GM23338 (cell line): ENCODE measurements at regions not wholly inside any gene's neighbourhood (a gene's known extent, or its start where the extent isn't known, plus 50 kb on each side); places are given as distances from the start of the nearest gene placed in this dataset.

Source experiments
- ATAC-seq: fragments of 200-7000 bp; cut with Tn5 transposase; 3 replicates; pipeline ENCODE4 v1.9.1; 2020
- DNase-seq: peaks from one replicate; pipeline ENCODE4 v3.0.0-alpha.2; 2015; ENCODE audit warnings: low spot score
- H2AFZ ChIP-seq: fragments of 200-600 bp; sonication (generic); 2 replicates; pipeline ENCODE4 v1.8.0; 2016; ENCODE audit warnings: antibody characterized with exemption, mild to moderate bottlenecking, moderate library complexity
- H3F3A ChIP-seq: fragments of 200-600 bp; sonication (generic); replicated peaks from 2 replicates; pipeline ENCODE4 v1.8.0; 2017; ENCODE audit warnings: antibody characterized with exemption, mixed run types, low read depth
- H3K27ac ChIP-seq: fragments of 200-600 bp; sonication (generic); 2 replicates; pipeline ENCODE4 v1.6.1; 2016; ENCODE audit warnings: low read depth
- H3K27me3 ChIP-seq: fragments of 200-600 bp; sonication (generic); 2 replicates; pipeline ENCODE4 v1.8.0; 2016; ENCODE audit warnings: mild to moderate bottlenecking, mixed run types, moderate library complexity; ENCODE audit not compliant: insufficient read depth
- H3K36me3 ChIP-seq: fragments of 200-600 bp; sonication (generic); 2 replicates; pipeline ENCODE4 v1.8.0; 2016; ENCODE audit warnings: mild to moderate bottlenecking; ENCODE audit not compliant: insufficient read depth
- H3K4me1 ChIP-seq: fragments of 200-600 bp; sonication (generic); 2 replicates; pipeline ENCODE4 v1.8.0; 2016; ENCODE audit warnings: mild to moderate bottlenecking, moderate library complexity; ENCODE audit not compliant: insufficient read depth
- H3K4me2 ChIP-seq: fragments of 200-600 bp; sonication (generic); 2 replicates; pipeline ENCODE4 v1.7.1; 2017; ENCODE audit warnings: mixed run types
- H3K4me3 ChIP-seq: fragments of 200-600 bp; sonication (generic); 2 replicates; pipeline ENCODE4 v1.6.1; 2016; ENCODE audit warnings: mixed run types
- H3K79me2 ChIP-seq: fragments of 200-600 bp; sonication (generic); replicated peaks from 2 replicates; pipeline ENCODE4 v1.8.0; 2017; ENCODE audit warnings: mild to moderate bottlenecking; ENCODE audit not compliant: insufficient read depth
- H3K9me2 ChIP-seq: fragments of 200-600 bp; sonication (generic); 2 replicates; pipeline ENCODE4 v1.8.0; 2017; ENCODE audit not compliant: insufficient read depth
- H4K20me1 ChIP-seq: fragments of 200-600 bp; sonication (generic); replicated peaks from 2 replicates; pipeline ENCODE4 v1.8.0; 2017; ENCODE audit warnings: mild to moderate bottlenecking; ENCODE audit not compliant: insufficient read depth
- H3K27ac Mint-ChIP-seq: 2 replicates; pipeline ENCODE4 v1.8.0; 2020; ENCODE audit warnings: inconsistent platforms, mild to moderate bottlenecking, moderate library complexity, mixed read lengths
- H3K27me3 Mint-ChIP-seq: 3 replicates; pipeline ENCODE4 v1.8.0; 2022; ENCODE audit warnings: low read depth, mild to moderate bottlenecking, moderate library complexity, mixed read lengths, inconsistent platforms; ENCODE audit not compliant: insufficient read depth, poor library complexity
- H3K36me3 Mint-ChIP-seq: 3 replicates; pipeline ENCODE4 v1.8.0; 2021; ENCODE audit warnings: low read depth, mild to moderate bottlenecking, inconsistent platforms, moderate library complexity, mixed read lengths
- H3K4me1 Mint-ChIP-seq: 3 replicates; pipeline ENCODE4 v1.8.0; 2020; ENCODE audit warnings: mild to moderate bottlenecking, inconsistent platforms, mixed read lengths
- H3K4me3 Mint-ChIP-seq: 3 replicates; pipeline ENCODE4 v1.8.0; 2021; ENCODE audit warnings: moderate library complexity, mild to moderate bottlenecking, inconsistent platforms, mixed read lengths
- H3K9me3 Mint-ChIP-seq: 3 replicates; pipeline ENCODE4 v1.8.0; 2020; ENCODE audit warnings: moderate library complexity, mild to moderate bottlenecking, inconsistent platforms, mixed read lengths
- EZH2 ChIP-seq: fragments of 200-600 bp; sonication (generic); IDR thresholded peaks from one replicate; pipeline ENCODE4 v1.8.0; 2017; ENCODE audit warnings: antibody characterized with exemption, mild to moderate bottlenecking, low read depth; ENCODE audit not compliant: unreplicated experiment
- EZH2phosphoT487 ChIP-seq: fragments of 200-600 bp; sonication (generic); IDR thresholded peaks from one replicate; pipeline ENCODE4 v1.8.1; 2018; ENCODE audit warnings: antibody characterized with exemption; ENCODE audit not compliant: unreplicated experiment
- POLR2AphosphoS5 ChIP-seq: IDR thresholded peaks from 2 replicates; pipeline ENCODE4 v1.6.1; 2016; ENCODE audit warnings: antibody characterized with exemption, low read depth
- ZNF114 ChIP-seq: fragments of 250-450 bp; sonication (Bioruptor Pico); IDR thresholded peaks from 2 replicates; pipeline ENCODE4 v1.5.0; 2020; ENCODE audit warnings: mild to moderate bottlenecking, moderate library complexity
- TF ChIP-seq, protein P1 (sequence below): IDR thresholded peaks from one replicate; pipeline ENCODE4 v1.6.1; 2018; ENCODE audit warnings: antibody characterized with exemption; ENCODE audit not compliant: unreplicated experiment
- TF ChIP-seq, protein P2 (sequence below), 2 experiments: fragments of 200-600 bp in 1 of 2; sonication (generic) in 1 of 2; conservative IDR thresholded peaks; 2 replicates each; pipeline versions ENCODE4 v1.5.1 to v1.6.1; 2016 to 2017; ENCODE audit warnings: antibody characterized with exemption in 2 of 2, low read depth in 2 of 2, mild to moderate bottlenecking in 2 of 2, moderate library complexity in 1 of 2

DNA sequence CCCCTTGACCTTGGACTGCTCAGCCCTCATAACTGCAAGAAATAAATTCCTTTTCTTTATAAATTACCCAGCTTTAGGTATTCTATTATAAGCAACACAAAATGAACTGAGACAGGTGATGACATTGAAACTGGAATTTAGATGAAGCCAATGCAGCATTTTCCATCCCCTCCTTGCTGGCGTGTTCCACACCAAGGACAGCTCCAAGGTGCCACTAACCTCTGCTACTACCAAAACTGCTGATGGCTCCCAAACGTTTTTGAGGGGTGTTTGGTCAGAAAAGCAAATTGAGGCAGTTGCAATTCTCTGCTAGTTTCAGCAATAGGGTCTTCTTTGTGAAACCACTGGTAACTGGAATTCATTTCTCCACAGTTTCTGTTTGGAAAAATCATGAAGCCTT, 124.8 kb downstream of the DRD1 start:
- no peaks in the 10 kb centered on the region for H3K27me3 ChIP-seq

DNA sequence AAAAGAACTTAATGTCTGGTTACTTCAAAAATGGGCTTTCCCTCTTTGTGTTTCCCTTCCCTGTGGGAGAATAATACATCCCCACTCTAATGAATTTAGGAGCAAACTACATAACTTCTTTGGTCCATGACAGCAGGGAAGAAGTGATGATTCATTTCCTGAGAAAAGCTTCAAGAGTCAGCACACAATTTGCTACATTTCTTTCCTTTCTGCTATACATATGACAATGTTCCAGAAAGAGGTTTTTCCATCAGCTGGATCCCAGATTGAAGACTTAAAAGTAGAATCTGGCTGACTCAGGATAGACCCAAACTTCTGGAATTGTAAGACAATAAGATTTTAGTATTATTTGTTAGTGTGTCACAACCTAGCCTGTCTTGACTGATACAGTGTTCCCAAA, 126.1 kb downstream of the DRD1 start:
- Mint-ChIP-seq H3K4me3 (no peak overlapping the region), H3K36me3 (no peaks in the 10 kb centered on the region), H3K9me3 (no peaks in the 10 kb centered on the region), H3K4me1 (peaks cover 5% of the 10 kb centered on the region), H3K27ac (no peak overlapping the region), H3K27me3 (peaks cover 3% of the 10 kb centered on the region)
- Histone ChIP-seq H2AFZ (no peak overlapping the region), H3K79me2 (no peaks in the 10 kb centered on the region), H3K4me3 (no peak overlapping the region), H3F3A (no peaks in the 10 kb centered on the region), H3K36me3 (no peaks in the 10 kb centered on the region), H3K27ac (no peak overlapping the region), H3K9me2 (no peaks in the 10 kb centered on the region), H3K4me1 (no peaks in the 10 kb centered on the region), H3K27me3 (no peaks in the 10 kb centered on the region), H4K20me1 (no peaks in the 10 kb centered on the region), H3K4me2 (no peak overlapping the region)
- DNase-seq (no peak), ATAC-seq (no peak)
- TF ChIP-seq EZH2 (no peak), POLR2AphosphoS5 (no peak), ZNF114 (CRISPR knock-in tag) (no peak)

More for the DNA sequence above, 124.8 kb downstream of the DRD1 start:
- peaks cover 3% of the 10 kb centered on the region for H3K27me3 Mint-ChIP-seq
- Histone ChIP-seq H2AFZ (no peak overlapping the region), H3K27ac (no peak overlapping the region), H3K4me1 (no peaks in the 10 kb centered on the region), H3F3A (no peaks in the 10 kb centered on the region), H3K9me2 (no peaks in the 10 kb centered on the region), H3K4me2 (no peak overlapping the region), H3K79me2 (no peaks in the 10 kb centered on the region), H3K4me3 (no peak overlapping the region), H4K20me1 (no peaks in the 10 kb centered on the region), H3K36me3 (no peaks in the 10 kb centered on the region)
- H3K9me3 Mint-ChIP-seq: no peaks in the 10 kb centered on the region
- peaks cover 6% of the 10 kb centered on the region for H3K4me1 Mint-ChIP-seq
- ATAC-seq: no peak
- no peak for DNase-seq
- H3K4me3 Mint-ChIP-seq: no peak overlapping the region
- H3K27ac Mint-ChIP-seq: no peak overlapping the region
- TF ChIP-seq, protein P1, sequence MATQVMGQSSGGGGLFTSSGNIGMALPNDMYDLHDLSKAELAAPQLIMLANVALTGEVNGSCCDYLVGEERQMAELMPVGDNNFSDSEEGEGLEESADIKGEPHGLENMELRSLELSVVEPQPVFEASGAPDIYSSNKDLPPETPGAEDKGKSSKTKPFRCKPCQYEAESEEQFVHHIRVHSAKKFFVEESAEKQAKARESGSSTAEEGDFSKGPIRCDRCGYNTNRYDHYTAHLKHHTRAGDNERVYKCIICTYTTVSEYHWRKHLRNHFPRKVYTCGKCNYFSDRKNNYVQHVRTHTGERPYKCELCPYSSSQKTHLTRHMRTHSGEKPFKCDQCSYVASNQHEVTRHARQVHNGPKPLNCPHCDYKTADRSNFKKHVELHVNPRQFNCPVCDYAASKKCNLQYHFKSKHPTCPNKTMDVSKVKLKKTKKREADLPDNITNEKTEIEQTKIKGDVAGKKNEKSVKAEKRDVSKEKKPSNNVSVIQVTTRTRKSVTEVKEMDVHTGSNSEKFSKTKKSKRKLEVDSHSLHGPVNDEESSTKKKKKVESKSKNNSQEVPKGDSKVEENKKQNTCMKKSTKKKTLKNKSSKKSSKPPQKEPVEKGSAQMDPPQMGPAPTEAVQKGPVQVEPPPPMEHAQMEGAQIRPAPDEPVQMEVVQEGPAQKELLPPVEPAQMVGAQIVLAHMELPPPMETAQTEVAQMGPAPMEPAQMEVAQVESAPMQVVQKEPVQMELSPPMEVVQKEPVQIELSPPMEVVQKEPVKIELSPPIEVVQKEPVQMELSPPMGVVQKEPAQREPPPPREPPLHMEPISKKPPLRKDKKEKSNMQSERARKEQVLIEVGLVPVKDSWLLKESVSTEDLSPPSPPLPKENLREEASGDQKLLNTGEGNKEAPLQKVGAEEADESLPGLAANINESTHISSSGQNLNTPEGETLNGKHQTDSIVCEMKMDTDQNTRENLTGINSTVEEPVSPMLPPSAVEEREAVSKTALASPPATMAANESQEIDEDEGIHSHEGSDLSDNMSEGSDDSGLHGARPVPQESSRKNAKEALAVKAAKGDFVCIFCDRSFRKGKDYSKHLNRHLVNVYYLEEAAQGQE: peak; percentile 65
- TF ChIP-seq EZH2phosphoT487: no peak
- no peaks in the 10 kb centered on the region for H3K36me3 Mint-ChIP-seq

DNA sequence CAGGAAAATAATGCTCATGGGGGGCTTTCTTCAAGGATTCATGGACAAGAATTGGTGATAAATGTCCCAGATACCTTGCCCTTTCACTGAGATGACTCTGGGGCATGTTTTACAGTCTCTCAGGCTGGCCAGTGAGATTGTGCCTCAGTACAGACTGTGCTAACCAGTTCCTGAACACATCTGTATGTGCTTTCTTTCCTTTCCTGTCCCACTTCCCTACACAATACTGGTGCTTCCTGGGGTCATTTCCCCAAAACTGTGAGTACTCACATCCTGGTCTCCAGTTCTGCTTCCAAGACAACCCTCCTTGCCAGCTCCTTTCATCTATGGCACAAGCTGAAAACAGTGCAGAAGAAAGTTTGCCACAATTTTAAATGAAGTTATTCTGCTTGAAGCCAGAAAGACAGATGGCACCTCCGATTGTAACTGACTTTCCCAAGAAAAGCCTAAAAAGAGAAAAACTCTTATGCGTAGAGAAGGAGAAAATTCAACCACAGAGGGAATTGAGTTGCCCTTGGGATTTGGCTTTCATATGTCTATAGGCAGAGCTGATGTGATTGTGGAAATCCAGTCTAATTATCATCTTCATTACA, 134.7 kb downstream of the DRD1 start:
- no peak overlapping the region for H3K27ac Mint-ChIP-seq
- peaks cover 2% of the 10 kb centered on the region for H3K27me3 Mint-ChIP-seq
- no peak overlapping the region for H3K27ac ChIP-seq
- ATAC-seq (no peak), DNase-seq (no peak)
- no peak overlapping the region for H3K4me3 Mint-ChIP-seq
- H3K79me2 ChIP-seq: no peaks in the 10 kb centered on the region
- H3K4me3 ChIP-seq: no peak overlapping the region
- H3K4me1 ChIP-seq: no peaks in the 10 kb centered on the region
- no peaks in the 10 kb centered on the region for H4K20me1 ChIP-seq
- no peaks in the 10 kb centered on the region for H3K36me3 ChIP-seq
- H3K9me2 ChIP-seq: 0 out of 2 replicates have a peak, but pooled peaks cover 4% of the 10 kb centered on the region
- no peaks in the 10 kb centered on the region for H3F3A ChIP-seq
- H3K27me3 ChIP-seq: no peaks in the 10 kb centered on the region
- no peaks in the 10 kb centered on the region for H3K9me3 Mint-ChIP-seq
- no peak overlapping the region for H2AFZ ChIP-seq
- no peak overlapping the region for H3K4me2 ChIP-seq
- H3K36me3 Mint-ChIP-seq: no peaks in the 10 kb centered on the region
- H3K4me1 Mint-ChIP-seq: no peaks in the 10 kb centered on the region
- no peak for TF ChIP-seq EZH2
- TF ChIP-seq, protein P2, sequence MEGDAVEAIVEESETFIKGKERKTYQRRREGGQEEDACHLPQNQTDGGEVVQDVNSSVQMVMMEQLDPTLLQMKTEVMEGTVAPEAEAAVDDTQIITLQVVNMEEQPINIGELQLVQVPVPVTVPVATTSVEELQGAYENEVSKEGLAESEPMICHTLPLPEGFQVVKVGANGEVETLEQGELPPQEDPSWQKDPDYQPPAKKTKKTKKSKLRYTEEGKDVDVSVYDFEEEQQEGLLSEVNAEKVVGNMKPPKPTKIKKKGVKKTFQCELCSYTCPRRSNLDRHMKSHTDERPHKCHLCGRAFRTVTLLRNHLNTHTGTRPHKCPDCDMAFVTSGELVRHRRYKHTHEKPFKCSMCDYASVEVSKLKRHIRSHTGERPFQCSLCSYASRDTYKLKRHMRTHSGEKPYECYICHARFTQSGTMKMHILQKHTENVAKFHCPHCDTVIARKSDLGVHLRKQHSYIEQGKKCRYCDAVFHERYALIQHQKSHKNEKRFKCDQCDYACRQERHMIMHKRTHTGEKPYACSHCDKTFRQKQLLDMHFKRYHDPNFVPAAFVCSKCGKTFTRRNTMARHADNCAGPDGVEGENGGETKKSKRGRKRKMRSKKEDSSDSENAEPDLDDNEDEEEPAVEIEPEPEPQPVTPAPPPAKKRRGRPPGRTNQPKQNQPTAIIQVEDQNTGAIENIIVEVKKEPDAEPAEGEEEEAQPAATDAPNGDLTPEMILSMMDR (conservative IDR thresholded peaks at IDR 0.05; ENCODE audit: low read depth in 2 of 2): no peak
- TF ChIP-seq, protein P1: no peak
